ENCODE measurements at regions not wholly inside any gene's neighbourhood (a gene's known extent, or its start where the extent isn't known, plus 50 kb on each side); places are given as distances from the start of the nearest gene placed in this dataset.

GRCh38 chr9:99590840-99591239, 230.8 kb upstream of the NR4A3 start:
- no peak for DNase-seq (ENCODE audit: low read depth)
- TF ChIP-seq CTCF (IDR thresholded peaks at IDR 0.05; ENCODE audit: insufficient read depth, low read length) = no peak
- H3K4me3 ChIP-seq (ENCODE audit: low read depth, low read length) = no peak overlapping the region

- DNase-seq (ENCODE audit: low read depth) = no peak
- H3K4me3 ChIP-seq (ENCODE audit: low read depth, low read length) = no peak overlapping the region
- TF ChIP-seq CTCF (IDR thresholded peaks at IDR 0.05; ENCODE audit: insufficient read depth, low read length) = no peak
These were observed 229.9 kb upstream of the NR4A3 start for GRCh38 chr9:99591770-99592169.

DNA sequence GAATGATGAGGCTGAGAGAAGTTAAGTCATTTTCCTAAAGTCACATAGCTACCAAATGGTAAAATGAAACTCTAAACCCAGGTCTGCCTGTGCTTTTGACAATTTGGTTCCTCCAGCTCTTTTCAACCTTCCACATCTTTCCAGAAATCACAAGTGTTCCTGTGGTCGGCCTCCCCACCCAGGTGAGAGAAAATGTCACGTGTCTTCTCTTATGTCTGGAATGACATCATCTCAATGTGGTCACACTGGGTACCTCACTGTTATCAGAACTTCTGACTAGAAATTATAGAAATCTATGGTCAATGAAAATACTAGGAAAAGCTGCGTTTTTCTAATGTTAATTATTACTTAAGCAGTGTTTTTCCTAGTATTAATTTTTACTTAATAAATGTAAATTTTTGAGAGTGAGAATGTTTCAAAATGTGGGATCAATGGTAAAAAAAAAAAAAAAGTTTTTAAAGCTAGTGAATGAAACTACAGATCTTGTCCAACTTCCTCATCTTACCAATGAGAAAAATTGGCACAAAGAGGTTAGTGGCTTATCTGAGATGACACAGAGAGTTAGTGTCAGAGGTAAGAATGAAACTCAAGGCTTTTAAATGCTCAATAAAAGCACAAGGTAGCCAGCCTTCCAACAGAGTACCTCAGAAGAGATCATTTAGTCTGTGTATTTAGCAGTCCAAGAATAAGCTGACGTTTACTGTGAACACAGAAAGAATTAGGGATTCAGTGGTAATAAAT, 228.7 kb upstream of the NR4A3 start:
- TF ChIP-seq CTCF (IDR thresholded peaks at IDR 0.05; ENCODE audit: insufficient read depth, low read length) = no peak
- DNase-seq (ENCODE audit: low read depth) = no peak
- H3K4me3 ChIP-seq (ENCODE audit: low read depth, low read length) = no peak overlapping the region

DNA sequence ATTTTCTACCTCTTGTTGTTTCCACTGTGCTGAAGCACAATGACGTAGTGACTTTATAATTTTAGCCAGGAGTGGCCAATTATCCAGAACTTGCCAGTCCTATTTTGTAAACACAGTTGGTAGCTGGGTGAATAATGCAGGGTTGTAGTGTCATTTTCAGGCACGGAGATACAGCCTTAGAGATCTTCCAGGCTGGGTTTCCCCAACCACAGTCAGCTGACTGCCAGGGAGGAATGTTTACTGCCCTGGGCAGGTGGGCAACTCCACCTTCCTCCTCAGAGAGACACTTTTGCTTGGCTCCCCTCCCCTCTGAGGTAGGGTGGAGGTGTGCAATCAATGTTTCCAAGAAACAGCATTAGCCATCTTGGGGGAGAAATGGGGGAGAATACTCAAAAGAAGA, 228.1 kb upstream of the NR4A3 start:
- no peak overlapping the region for H3K4me3 ChIP-seq (ENCODE audit: low read depth, low read length)
- DNase-seq (ENCODE audit: low read depth) = no peak
- no peak for TF ChIP-seq CTCF (IDR thresholded peaks at IDR 0.05; ENCODE audit: insufficient read depth, low read length)

DNA sequence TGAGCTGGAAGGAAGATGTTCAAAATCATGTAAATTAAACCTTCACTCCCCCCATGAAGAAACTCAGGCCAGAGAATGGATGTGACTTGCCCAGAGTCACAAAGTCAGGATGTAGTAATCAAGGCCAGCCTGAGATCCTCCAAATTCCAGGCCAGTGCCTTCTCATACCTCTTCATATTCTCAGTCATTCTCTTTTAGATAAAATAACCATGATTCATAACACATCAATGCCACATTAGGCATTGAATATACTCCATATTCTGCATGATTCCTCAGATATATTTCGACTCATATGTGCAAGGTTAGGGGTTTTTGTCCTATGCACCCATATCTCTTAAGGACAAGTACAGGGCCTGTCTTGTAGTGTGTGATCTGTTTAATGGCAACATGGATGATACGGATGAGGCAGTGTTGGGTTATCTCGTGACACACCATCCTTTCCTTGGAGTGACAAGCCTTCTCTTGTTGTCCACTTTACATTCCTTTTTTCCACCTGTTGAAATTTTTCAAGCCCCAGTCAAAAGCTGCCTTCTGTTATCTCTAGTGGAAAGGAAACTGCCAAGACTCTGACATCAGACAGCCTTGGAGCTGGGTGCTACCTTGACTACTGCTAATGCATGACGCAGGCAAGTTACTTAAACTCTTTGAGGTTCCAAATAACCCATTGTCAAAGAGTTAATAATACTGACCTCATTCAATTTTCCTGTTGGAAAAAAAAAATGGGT, 227.5 kb upstream of the NR4A3 start:
- TF ChIP-seq CTCF (IDR thresholded peaks at IDR 0.05; ENCODE audit: insufficient read depth, low read length) = no peak
- no peak overlapping the region for H3K4me3 ChIP-seq (ENCODE audit: low read depth, low read length)
- DNase-seq (ENCODE audit: low read depth) = peak; percentile 9

- H3K4me3 ChIP-seq (ENCODE audit: low read depth, low read length) = no peak overlapping the region
- TF ChIP-seq CTCF (IDR thresholded peaks at IDR 0.05; ENCODE audit: insufficient read depth, low read length) = no peak
- no peak for DNase-seq (ENCODE audit: low read depth)
These were observed 225.9 kb upstream of the NR4A3 start for GRCh38 chr9:99595796-99596195.
